ENCODE measurements at regions not wholly inside any gene's neighbourhood (a gene's known extent, or its start where the extent isn't known, plus 50 kb on each side); places are given as distances from the start of the nearest gene placed in this dataset.

GRCh38 chr4:1523506-1523905 is 117.3 kb upstream of the NKX1-1 start:
- no peak for DNase-seq

- DNase-seq: no peak
Observed at GRCh38 chr4:1523033-1523432, 116.8 kb upstream of the NKX1-1 start.

GRCh38 chr4:1522606-1523005 is 116.4 kb upstream of the NKX1-1 start:
- DNase-seq: no peak

DNA sequence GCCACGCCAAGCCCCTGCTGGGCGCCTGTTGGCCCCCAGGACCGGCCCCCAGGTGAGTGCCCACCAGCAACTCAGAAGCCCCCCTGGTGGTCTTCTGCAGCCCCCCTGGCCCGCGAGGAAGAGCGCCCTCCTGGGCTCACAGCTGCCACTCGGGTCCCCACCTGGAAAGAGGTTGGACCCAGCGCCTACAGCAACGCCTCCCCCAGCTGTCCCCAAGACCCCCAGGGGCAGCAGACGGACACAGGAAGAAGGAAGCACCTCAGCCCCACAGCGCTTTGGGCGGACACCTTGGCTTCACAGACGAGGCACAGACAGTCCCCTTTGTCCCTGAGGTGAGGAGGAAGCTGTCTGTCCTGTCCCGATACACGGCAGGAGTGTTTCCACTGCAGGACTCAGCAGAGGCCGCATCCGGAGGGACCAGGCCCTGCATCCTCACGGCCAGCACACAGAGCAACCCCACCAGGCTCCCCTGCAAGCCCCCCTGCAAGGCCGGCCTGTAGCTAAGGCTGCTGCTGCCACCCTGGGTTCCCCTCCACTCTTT is 115.6 kb upstream of the NKX1-1 start:
- DNase-seq: no peak

DNA sequence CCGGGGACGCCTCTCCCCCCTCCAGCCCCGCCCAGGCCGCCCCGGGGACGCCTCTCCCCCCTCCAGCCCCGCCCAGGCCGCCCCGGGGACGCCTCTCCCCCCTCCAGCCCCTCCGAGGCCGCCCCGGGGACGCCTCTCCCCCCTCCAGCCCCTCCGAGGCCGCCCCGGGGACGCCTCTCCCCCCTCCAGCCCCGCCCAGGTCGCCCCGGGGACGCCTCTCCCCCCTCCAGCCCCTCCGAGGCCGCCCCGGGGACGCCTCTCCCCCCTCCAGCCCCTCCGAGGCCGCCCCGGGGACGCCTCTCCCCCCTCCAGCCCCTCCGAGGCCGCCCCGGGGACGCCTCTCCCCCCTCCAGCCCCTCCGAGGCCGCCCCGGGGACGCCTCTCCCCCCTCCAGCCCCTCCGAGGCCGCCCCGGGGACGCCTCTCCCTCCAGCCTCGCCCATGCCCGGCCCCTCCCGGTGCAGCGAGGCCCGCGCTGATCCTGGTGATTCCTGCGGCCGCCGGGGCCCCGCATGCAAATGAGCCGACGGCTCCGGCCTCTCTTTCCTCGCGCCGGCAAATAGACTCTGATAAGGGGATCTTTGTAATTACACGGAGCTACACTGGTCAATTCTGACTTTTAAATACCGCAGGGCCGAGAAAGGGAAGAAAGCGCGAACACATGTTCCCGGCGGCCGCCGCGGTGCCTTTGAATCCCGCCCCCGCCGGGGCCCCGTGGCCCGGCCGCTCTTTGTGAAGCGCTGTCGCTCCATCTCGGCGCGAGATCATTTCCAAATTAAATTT is 114.7 kb upstream of the NKX1-1 start:
- DNase-seq: peak; percentile 86

DNA sequence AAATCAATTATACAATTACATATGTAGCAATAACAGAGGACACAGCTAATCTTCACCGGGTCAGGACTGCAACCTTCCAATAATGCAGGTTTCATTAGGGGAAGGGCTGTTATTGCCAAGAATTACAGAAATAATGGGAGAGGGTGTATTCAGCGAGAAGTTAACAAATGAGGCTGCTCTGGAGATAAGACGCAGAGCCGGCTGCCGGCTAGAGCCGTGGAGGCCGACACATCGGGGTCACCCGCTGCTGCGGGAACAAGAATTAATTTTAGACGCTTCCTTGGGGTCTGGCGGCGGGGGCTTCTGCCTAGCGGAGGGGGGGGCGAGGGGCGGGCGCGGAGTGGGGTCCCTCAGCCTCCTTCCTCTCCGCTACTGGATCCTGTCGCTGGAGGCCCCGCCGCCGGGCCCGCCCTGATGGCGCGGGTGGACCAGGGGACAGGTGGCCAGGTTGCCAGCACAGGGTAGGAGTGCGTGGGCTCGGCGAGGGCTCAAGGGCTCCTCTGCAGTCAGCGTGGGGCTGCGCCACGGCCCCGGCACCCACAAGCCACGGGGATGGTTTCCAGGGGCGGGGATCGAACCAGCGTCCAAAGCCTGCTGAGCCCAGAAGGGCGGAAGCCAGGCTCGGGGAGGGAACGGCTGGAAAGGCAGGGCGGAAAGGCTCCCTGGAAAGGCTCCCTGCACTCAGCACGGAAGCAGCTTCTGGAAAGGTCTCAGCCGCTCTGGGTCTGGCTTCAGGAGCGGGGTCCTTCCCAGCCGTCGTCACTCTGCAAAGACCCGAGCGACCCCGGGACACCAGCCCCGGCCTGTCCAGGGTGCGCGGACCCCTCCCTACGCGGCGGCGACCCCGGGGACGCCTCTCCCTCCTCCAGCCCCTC is 113.8 kb upstream of the NKX1-1 start:
- no peak for DNase-seq

DNA sequence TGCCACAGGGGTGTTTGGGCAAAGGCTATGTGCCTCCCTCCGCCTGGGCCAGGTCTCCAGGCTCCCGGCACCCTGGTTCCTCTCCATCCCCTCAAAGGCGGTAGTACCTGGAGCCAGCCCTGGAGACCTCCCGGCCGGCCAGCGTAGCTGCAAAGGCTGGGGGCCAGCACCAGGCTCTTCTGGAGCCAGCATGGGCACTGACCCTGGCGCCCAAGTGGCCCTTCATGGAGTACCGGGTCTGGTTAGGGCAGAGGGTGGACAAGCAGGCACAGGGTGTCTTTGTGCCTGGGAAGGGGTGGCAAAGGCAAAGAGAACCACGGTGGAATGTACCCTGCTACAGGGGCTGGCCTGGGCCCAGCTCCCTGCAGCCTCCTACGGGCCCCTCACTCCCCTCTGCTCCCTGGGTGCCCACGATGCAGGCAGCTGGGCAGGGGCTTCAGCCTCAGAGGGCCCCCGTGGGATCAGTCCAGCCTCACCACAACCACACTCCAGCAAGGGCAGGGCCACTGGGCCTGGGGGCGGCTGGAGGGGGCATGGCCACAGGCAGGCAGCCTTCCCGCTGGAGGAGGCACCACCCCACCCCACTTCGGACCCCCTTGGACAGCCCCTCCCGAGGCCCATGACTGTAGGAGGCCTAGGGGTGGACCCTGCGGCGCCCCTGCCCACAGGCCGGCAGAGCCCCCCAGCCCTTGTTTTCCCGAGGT is 112.9 kb upstream of the NKX1-1 start:
- DNase-seq: no peak

DNA sequence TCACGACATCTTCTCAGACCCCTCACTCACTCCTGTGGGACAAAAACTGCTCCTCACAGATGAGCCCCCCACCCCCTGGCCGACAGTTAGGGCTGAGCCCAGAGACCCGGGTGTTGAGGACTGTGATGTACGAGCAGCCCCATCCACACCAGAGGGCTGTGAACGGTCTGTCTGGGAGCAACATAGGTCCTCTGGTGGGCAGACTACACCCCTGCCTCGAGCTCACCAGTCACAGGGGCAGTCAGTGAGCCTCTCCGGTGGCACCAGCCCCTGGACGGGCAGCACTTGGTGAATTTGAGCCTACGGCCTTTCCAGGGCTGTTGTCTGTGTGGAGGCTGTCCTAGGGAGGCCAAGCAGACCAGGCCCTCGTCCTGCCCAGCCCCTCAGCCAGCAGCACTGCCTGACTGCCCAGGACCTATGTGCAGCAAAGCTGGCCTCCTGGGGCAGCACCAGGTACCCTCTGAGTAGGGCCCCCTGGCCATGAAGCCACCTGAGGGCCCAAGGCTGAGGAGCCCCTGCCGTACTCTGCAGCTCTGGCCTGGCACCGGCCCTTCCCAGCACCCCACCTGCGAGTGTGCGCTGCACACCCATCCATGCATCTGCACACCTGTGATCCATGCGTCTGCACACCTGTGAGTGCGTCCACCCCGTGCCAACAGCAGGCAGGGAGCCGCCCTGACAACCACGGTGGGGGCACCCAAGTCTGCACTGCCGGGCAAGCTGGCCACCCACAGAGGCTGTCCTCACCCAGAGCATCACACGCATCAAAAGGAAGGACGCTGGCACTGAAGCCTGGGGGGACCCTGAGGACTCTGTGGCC is 111.6 kb upstream of the NKX1-1 start:
- no peak for DNase-seq

GRCh38 chr4:1516881-1517480 is 110.7 kb upstream of the NKX1-1 start:
- no peak for DNase-seq

DNA sequence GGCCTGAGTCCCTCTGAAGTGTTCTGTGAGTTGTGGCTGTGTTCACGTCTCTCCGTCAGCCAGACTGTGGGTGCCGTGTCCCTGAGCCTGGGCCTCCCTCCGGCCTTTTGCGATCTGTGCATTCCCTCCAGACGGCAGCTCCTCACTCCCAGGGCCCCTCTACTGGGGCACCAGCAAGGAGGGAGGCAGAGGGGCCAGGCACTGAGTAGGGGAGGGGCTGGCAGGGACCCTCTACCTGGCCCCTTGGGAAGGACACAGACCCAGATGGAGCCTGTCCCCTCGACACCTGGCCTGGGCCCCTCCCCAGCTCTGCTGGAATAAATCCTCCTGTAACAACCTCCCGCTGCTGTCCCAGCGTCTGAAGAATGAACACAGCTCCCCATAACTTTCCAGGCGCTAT is 110.0 kb upstream of the NKX1-1 start:
- DNase-seq: no peak

- DNase-seq: no peak
Observed at GRCh38 chr4:1515763-1516162, 109.5 kb upstream of the NKX1-1 start.

DNA sequence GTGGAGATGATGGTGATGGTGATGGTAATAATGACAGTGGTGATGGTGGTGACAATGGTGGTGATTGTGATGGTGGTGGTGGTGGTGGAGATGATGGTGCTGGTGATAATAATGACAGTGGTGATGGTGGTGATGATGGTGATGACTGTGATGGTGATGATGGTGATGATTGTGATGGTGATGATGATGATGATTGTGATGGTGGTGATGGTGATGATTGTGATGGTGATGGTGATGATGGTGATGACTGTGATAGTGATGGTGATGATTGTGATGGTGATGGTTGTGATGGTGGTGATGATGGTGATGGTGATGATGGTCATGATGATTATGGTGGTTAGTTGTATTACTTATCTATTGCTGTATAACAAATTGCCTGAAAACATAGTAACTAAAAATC is 108.9 kb upstream of the NKX1-1 start:
- no peak for DNase-seq

DNA sequence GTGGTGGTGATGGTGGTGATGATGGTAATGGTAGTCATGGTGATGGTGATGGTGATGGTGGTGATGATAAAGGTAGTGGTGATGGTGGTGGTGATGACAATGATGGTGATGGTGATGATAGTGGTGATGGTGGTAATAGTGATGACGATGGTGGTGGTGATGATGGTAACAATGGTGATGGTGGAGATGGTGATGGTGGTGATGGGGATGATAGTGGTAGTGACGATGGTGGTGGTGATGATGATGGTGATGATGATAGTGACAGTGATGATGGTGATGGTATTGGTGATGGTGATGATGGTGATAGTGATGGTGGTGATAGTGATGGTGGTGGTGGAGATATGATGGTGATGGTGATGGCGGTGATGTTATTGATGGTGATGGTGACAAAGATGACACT is 108.4 kb upstream of the NKX1-1 start:
- no peak for DNase-seq

DNA sequence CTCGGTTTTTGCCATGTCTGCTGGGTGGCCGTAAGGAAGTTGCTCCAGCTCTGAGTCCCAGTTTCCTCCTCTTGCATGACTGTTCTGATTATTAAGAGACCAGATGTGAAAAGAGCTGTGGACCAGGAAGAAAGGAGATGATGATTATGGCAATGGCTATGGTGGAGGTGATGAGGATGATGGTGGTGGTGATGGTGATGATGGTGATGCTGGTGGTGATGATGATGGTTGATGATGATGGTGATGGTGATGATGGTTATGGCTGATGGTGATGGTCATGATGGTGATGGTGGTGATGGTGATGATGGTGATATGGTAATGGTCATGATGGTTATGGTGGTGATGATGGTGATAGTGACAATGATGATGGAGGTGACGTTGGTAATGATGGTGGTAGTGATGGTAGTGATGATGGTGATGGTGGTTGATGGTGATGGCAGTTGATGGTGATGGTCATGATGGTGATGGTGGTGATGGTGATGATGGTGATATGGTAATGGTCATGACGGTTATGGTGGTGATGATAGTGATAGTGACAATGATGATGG is 107.8 kb upstream of the NKX1-1 start:
- no peak for DNase-seq

DNA sequence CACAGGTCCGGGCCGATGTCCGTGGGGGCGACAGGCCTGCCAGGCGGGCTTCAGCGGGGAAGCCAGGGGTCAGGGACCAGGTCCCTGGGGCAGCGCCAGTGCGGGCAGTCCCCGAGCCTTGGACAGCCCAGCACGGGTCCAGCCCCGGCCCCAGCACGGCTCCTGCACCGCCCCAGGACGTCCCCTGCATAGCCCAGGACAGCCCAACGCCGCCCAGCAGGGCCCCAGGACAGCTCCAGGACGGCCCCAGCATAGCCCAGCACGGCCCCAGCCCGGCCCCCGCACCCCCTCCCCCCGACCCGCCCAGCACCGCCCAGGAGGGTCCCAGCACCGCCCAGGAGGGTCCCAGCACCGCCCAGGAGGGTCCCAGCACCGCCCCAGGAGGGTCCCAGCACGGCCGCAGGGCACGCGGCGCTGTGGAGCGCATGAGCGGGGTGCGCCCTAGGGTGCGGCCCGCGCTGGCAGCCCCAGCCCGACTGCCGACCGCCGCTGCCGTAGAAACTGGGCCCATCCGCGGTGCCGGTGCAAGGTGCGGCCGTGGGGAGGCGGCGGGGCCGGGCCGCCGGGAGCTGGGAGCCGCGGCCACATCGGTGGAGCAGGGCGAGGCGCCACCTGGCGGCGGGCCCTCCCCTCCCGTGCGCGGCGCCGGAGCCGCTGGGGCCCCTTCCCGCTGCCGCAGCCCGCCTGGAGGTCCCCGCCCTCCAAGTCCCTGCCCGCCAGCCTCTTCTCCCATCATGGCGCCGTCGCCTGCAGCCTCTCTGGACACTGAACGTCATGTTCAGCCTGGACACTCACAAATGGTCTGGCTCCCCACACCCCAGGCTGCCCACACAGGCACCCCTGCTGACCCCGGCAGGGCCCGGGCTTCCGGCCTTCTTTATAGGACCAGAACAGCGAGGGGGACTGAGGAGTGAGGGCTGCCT is 106.8 kb upstream of the NKX1-1 start:
- DNase-seq: peak; percentile 69

GRCh38 chr4:1512051-1512737 is 106.0 kb upstream of the NKX1-1 start:
- DNase-seq: no peak

DNA sequence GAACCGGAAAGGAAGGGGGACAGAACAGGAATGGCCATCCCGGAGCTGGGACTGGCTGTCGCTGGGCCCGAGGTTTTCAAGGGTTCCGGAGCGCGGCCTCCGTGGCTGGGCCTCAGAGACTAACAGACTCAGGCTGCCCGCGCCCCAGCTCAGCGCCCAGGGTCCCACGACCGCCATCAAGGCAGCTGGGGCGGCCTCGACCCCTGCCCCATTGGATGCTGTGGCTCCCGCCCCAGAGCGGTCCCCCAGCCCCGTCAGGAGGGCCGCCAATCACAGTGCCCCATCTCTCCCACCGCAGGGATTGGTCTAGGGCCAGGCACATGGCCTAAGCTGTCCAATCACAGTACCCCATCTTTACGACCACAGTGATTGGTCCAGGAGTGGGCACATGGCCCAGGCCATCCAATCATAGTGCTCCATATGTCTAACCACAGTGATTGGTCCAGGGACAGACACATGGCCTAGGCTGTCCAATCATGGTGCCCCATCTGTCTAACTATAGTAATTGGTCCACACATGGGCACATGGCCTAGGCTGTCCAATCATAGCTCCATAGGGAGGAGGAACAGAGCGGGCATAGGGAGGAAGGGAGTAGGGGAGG is 105.3 kb upstream of the NKX1-1 start:
- DNase-seq: no peak

- no peak for DNase-seq
Observed at GRCh38 chr4:1510931-1511330, 104.7 kb upstream of the NKX1-1 start.

DNA sequence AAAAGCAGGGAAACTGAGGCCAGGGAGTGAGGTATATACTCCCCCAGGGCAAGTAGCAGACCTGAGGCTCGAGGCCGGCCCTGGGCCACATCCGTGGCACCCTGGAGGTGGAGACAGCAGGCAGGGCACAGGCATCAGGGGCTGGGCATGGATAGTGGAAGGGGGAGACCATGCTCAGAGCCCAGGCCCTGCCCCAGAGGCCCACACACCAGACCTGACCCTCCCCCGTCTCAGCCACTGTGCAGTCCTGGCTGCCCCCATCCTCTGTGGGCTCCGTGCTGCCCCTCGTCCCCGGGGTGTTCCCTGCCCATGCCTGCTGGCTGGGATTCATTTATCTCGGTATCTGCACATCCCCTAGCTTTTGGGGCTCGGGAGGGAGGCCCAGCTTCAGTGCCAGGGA is 103.1 kb upstream of the NKX1-1 start:
- no peak for DNase-seq

Data from retina (tissue), 1 donor.